MCF 10A (cell line): ENCODE measurements at regions not wholly inside any gene's neighbourhood (a gene's known extent, or its start where the extent isn't known, plus 50 kb on each side); places are given as distances from the start of the nearest gene placed in this dataset.

Source experiments
- BruUV-seq: library from RNA; stranded (reverse); fragments of 400-500 nt; replicated peaks from 2 replicates; lab custom pipeline; 2021; lab: Mats Ljungman, UMichigan
- CTCF ChIA-PET: fragments of 300-600 bp; sonication (Branson Sonifier 250); formaldehyde crosslinking; extraction: SDS; loops from one replicate; lab custom pipeline; 2021; ENCODE audit warnings: antibody characterized with exemption, inconsistent platforms; lab: Yijun Ruan, JAX
- POLR2A ChIA-PET: fragments of 300-600, 350-650 bp; sonication (Branson Sonifier 250); formaldehyde crosslinking; extraction: SDS; loops from one replicate; lab custom pipeline; 2020; ENCODE audit warnings: antibody characterized with exemption, inconsistent platforms; lab: Yijun Ruan, JAX
- DNase-seq: peaks from one replicate; pipeline ENCODE4 v3.0.0-alpha.2; 2018; ENCODE audit not compliant: unreplicated experiment
- H3K27ac Mint-ChIP-seq: one replicate; pipeline ENCODE4 v1.8.0; 2022; ENCODE audit warnings: mild to moderate bottlenecking, low read depth, mixed read lengths; ENCODE audit not compliant: unreplicated experiment
- H3K27me3 Mint-ChIP-seq: one replicate; pipeline ENCODE4 v1.8.0; 2022; ENCODE audit warnings: mixed read lengths; ENCODE audit not compliant: insufficient read depth, unreplicated experiment
- H3K36me3 Mint-ChIP-seq: one replicate; pipeline ENCODE4 v1.8.0; 2022; ENCODE audit warnings: mild to moderate bottlenecking, moderate library complexity, mixed read lengths; ENCODE audit not compliant: insufficient read depth, unreplicated experiment
- H3K4me1 Mint-ChIP-seq: one replicate; pipeline ENCODE4 v1.8.0; 2022; ENCODE audit warnings: mixed read lengths; ENCODE audit not compliant: insufficient read depth, unreplicated experiment
- H3K4me3 Mint-ChIP-seq: one replicate; pipeline ENCODE4 v1.8.0; 2022; ENCODE audit warnings: mild to moderate bottlenecking, moderate library complexity, mixed read lengths; ENCODE audit not compliant: unreplicated experiment
- H3K9me3 Mint-ChIP-seq: one replicate; pipeline ENCODE4 v1.8.0; 2022; ENCODE audit warnings: mixed read lengths; ENCODE audit not compliant: unreplicated experiment
- intact Hi-C: fragments of 100-400 bp; cut with micrococcal nuclease; formaldehyde crosslinking; loops from 2 replicates; pipeline ENCODE4 v1.14.1; 2022
- TF ChIP-seq, protein P1 (sequence below): fragments of 200-600 bp; IDR thresholded peaks from one replicate; pipeline ENCODE4 v1.8.0; 2022; ENCODE audit warnings: antibody characterized with exemption, mild to moderate bottlenecking; ENCODE audit not compliant: unreplicated experiment

- CTCF ChIA-PET, result interaction anchor here (0.6 kb wide), 1 partner anchor 360 kb away, joined by 5 read pairs; no protein-coding TSS in a partner anchor
- H3K4me3 Mint-ChIP-seq, result no peak overlapping the region
- intact Hi-C loops, result no loop called here
- H3K36me3 Mint-ChIP-seq, result peaks cover 5% of the 10 kb centered on the region
- no peak overlapping the region for H3K27ac Mint-ChIP-seq
- no peak for DNase-seq
- H3K9me3 Mint-ChIP-seq, result no peaks in the 10 kb centered on the region
- H3K4me1 Mint-ChIP-seq, result no peaks in the 10 kb centered on the region
- POLR2A ChIA-PET, result no interaction called here
- H3K27me3 Mint-ChIP-seq, result peaks cover 49% of the 10 kb centered on the region
- no TSS peak for BruUV-seq
- TF ChIP-seq, protein P1, sequence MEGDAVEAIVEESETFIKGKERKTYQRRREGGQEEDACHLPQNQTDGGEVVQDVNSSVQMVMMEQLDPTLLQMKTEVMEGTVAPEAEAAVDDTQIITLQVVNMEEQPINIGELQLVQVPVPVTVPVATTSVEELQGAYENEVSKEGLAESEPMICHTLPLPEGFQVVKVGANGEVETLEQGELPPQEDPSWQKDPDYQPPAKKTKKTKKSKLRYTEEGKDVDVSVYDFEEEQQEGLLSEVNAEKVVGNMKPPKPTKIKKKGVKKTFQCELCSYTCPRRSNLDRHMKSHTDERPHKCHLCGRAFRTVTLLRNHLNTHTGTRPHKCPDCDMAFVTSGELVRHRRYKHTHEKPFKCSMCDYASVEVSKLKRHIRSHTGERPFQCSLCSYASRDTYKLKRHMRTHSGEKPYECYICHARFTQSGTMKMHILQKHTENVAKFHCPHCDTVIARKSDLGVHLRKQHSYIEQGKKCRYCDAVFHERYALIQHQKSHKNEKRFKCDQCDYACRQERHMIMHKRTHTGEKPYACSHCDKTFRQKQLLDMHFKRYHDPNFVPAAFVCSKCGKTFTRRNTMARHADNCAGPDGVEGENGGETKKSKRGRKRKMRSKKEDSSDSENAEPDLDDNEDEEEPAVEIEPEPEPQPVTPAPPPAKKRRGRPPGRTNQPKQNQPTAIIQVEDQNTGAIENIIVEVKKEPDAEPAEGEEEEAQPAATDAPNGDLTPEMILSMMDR, result no peak
Measured at GRCh38 chr2:176709149-176709951, 440.1 kb downstream of the MTX2 start.

DNA sequence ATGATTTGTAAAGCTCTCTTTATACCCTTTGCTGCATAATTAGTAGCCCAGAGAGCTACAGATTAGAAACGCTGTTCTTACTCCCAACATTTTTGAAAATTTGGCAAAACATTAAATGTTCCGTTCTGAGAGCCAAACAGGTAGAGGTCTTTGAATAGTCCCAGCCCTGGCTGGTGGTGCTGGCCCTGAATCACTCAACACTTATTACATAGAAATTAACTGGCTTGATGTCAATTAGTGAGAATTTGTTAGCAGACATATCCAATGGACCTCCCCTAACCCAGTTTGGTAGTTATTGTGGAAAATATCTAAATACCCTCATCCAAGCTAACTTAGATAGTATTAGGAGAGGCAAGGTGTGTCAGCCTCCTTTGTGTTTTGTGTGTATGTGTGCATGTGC lies 440.7 kb downstream of the MTX2 start:
- no peak for DNase-seq
- Mint-ChIP-seq H3K27ac (no peak overlapping the region), H3K9me3 (no peaks in the 10 kb centered on the region), H3K27me3 (peaks cover 51% of the 10 kb centered on the region), H3K36me3 (peaks cover 5% of the 10 kb centered on the region), H3K4me3 (no peak overlapping the region), H3K4me1 (no peaks in the 10 kb centered on the region)
- intact Hi-C loops, result no loop called here
- TF ChIP-seq, protein P1, result no peak
- BruUV-seq, result no TSS peak
- CTCF ChIA-PET, result interaction anchor here (0.5 to 0.9 kb wide), 3 partner anchors 23 to 361 kb away, joined by 3 to 5 read pairs (median 3); no protein-coding TSS in a partner anchor
- POLR2A ChIA-PET, result no interaction called here

DNA sequence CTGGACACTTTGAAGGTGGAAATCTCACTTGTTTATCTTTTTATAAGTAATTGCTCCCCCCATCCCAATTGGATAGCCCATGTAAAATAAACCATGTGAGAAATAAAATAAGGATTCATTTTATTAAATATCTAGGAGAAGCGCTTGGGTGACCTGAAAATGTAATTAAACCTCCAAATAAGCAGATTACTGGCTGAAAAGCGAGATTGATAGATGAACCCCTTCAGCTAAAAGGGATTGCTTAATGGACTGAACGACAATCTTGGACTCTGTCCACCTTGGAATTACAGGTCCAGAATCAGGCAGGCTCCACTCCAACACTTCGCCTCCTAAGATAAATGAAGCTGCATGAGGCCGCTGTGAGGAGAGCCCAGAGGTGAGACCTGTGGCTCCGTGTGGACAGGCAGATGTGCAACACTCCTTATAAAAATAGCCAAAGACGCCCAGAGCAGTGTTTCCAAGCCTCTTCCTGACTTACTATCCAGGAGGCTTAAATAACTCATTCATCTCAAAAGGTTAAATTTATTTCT lies 441.5 kb downstream of the MTX2 start:
- Mint-ChIP-seq H3K27me3 (peaks cover 53% of the 10 kb centered on the region), H3K27ac (no peak overlapping the region), H3K4me1 (no peaks in the 10 kb centered on the region), H3K9me3 (no peaks in the 10 kb centered on the region), H3K36me3 (peaks cover 5% of the 10 kb centered on the region), H3K4me3 (no peak overlapping the region)
- no peak for DNase-seq
- ChIA-PET CTCF (interaction anchor here (0.5 to 0.9 kb wide), 2 partner anchors 22 to 39 kb away, joined by 3 read pairs; no protein-coding TSS in a partner anchor), POLR2A (no interaction called here)
- no TSS peak for BruUV-seq
- intact Hi-C loops, result no loop called here
- TF ChIP-seq, protein P1, result no peak

DNA sequence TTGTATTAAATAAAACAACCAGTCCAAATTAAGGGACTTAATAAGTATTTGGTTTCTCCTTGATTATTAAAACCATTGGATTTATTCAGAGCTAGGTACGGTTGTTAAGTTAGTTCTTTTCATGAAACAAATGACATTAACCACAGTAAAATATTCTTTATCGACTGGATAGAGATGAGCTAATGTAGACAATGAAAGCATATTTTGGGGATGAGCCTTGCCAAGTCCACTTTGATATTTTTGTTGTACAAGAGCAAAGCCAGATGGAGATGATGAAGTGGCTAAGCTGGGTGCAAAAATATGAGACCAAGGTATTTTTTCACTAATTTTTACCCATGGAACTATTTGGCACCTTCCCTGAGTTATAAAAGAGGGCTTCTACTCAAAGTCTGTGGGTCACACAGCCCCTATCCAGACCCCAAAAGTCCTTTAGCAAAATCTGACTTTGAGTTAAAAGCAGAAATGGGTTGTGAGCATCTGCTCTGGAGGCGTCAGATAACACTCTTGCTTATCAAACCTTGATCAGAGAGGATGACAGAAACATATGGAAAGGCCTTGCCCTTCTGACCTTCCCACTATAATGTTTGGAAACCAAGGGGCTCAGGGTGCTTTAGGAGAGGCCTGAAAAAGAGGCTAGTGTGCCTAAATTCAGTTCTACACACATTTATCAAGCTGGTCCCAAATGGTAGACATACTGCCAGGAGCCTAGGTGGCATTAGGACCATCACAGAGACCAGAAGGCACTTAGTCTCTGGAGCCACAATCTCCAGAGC lies 456.8 kb downstream of the MTX2 start:
- no peak for DNase-seq
- no peaks in the 10 kb centered on the region for H3K9me3 Mint-ChIP-seq
- intact Hi-C loops, result no loop called here
- no peak overlapping the region for H3K4me3 Mint-ChIP-seq
- ChIA-PET POLR2A (interaction anchor here (0.6 to 1.3 kb wide), 3 partner anchors 10 to 580 kb away, joined by 3 read pairs; no protein-coding TSS in a partner anchor), CTCF (interaction anchor here (0.6 kb wide), 1 partner anchor 88 kb away, joined by 4 read pairs; no protein-coding TSS in a partner anchor)
- no peaks in the 10 kb centered on the region for H3K36me3 Mint-ChIP-seq
- no peak overlapping the region for H3K27ac Mint-ChIP-seq
- no TSS peak for BruUV-seq
- H3K4me1 Mint-ChIP-seq, result peaks cover 10% of the 10 kb centered on the region
- TF ChIP-seq, protein P1, result no peak
- peaks cover 48% of the 10 kb centered on the region for H3K27me3 Mint-ChIP-seq
